Retinal pigment epithelial cell (primary cell): ENCODE measurements at regions not wholly inside any gene's neighbourhood (a gene's known extent, or its start where the extent isn't known, plus 50 kb on each side); places are given as distances from the start of the nearest gene placed in this dataset.

Source experiments
- DNase-seq: peaks from one replicate; pipeline ENCODE4 v3.0.0-alpha.2; 2010; ENCODE audit warnings: low read depth
- H3K4me3 ChIP-seq: 2 replicates; pipeline ENCODE4 v1.5.1; 2011; ENCODE audit warnings: mild to moderate bottlenecking, low read length, control low read depth, moderate library complexity
- TF ChIP-seq, protein P1 (sequence below): conservative IDR thresholded peaks from 2 replicates; pipeline ENCODE4 v1.5.1; 2011; ENCODE audit warnings: low read depth, low read length, control low read depth, inconsistent platforms

DNA sequence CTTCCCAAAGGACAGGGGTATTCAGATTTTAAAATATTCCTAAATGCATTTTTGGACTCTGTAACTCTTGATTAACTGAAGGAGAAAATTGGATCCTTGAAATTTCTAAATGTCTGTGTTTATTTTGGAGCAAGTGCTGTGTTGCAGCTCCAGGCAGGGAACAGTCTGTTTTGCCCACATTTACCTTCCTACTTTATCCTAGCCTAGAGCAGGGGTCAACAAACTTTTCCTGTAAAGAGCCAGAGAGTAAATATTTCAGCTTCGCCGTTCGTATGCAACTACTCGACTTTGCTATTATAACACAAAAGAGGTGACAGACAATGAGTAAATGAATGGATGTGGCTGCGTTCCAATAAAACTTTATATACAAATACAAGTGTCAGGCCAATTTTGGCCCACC, 402.2 kb downstream of the GPATCH2 start:
- H3K4me3 ChIP-seq, result no peak overlapping the region
- DNase-seq, result no peak
- TF ChIP-seq, protein P1, sequence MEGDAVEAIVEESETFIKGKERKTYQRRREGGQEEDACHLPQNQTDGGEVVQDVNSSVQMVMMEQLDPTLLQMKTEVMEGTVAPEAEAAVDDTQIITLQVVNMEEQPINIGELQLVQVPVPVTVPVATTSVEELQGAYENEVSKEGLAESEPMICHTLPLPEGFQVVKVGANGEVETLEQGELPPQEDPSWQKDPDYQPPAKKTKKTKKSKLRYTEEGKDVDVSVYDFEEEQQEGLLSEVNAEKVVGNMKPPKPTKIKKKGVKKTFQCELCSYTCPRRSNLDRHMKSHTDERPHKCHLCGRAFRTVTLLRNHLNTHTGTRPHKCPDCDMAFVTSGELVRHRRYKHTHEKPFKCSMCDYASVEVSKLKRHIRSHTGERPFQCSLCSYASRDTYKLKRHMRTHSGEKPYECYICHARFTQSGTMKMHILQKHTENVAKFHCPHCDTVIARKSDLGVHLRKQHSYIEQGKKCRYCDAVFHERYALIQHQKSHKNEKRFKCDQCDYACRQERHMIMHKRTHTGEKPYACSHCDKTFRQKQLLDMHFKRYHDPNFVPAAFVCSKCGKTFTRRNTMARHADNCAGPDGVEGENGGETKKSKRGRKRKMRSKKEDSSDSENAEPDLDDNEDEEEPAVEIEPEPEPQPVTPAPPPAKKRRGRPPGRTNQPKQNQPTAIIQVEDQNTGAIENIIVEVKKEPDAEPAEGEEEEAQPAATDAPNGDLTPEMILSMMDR, result no peak

DNA sequence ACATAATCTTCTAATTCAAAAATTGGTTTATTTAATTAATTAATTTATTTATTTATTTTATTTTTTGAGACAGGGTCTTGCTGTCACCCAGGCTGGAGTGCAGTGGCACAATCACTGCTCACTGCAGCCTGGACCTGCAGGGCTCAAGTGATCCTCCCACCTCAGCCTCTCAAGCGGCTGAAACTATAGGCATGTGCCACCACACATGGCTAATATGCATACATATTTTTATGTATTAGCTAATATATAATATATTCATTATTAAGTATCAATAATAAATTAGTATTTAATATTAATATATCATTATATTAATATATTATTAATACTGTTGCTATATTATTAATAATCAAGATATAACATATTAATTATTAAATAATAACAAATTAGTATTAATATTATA, 406.7 kb downstream of the GPATCH2 start:
- H3K4me3 ChIP-seq, result no peak overlapping the region
- TF ChIP-seq, protein P1, result no peak
- DNase-seq, result no peak

DNA sequence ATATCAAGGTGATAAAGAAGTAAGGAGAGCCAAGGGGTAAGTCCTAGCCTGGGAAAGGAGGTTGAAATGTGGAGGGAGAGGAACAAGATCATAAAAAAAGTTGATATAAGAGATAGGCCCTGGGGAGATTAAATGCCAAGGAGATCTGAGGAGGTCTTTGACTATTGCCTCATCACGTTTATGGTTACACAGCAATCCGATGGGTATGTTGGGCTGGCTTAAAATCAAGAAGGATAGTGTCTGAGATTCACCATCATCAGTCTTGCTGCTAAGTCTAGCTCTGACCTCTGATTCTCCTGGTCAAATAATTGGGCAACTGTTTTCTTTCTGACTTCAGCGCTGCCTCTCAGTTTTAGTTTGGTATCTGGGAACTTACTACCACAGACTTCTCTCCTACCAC, 416.3 kb downstream of the GPATCH2 start:
- no peak overlapping the region for H3K4me3 ChIP-seq
- DNase-seq, result no peak
- TF ChIP-seq, protein P1, result no peak

DNA sequence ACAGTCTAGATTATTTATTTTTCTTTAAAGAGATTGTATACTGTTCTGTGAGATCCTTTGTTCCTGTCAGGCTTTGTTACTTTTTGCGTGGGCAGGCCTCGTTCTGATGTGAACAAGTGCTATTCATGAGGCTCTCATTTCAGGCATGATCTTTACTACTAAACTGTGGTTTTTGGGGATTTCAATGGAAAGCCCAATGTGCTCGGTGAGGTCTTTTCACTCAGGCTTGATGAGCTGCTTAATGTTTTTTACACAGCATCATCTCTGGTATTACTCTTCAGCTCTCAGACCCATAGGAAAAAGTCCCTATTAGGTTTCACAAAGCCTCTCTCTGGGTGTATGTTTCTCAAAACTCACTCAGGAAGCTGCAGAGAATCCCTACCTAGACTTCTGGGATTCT, 419.4 kb downstream of the GPATCH2 start:
- no peak for DNase-seq
- H3K4me3 ChIP-seq, result no peak overlapping the region
- TF ChIP-seq, protein P1, result no peak

DNA sequence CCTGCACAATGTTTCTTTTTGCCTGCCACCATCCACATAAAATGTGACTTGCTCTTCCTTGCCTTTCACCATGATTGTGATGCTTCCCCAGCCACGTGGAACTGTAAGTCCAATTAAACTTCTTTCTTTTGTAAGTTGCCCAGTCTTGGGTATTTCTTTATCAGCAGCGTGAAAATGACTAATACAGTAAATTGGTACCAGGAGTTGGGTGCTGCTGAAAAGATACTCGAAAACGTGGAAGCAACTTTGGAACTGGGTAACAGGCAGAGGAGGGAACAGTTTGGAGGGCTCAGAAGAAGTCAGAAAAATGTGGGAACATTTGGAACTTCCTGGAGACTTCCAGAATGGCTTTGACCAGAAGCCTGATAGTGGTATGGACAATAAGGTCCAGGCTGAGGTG, 425.3 kb downstream of the GPATCH2 start:
- TF ChIP-seq, protein P1, result no peak
- no peak for DNase-seq
- H3K4me3 ChIP-seq, result no peak overlapping the region

DNA sequence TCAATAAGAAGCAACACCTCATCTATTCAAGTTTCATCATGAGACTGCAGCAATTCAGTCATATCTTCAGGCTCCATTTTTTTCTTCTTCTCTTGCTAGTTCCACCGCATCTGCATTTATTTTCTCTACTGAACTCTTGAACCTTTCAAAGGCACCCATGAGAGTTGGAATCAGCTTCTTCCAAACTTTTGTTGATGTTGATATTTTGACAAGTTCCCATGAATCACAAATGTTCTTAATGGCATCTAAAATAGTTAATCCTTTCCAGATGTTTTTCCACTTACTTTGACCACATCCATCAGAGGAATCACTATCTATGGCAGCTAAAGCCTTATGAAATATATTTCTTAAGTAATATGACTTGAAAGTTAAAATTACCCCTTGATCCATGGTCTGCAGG, 434.3 kb downstream of the GPATCH2 start:
- TF ChIP-seq, protein P1, result no peak
- DNase-seq, result no peak

DNA sequence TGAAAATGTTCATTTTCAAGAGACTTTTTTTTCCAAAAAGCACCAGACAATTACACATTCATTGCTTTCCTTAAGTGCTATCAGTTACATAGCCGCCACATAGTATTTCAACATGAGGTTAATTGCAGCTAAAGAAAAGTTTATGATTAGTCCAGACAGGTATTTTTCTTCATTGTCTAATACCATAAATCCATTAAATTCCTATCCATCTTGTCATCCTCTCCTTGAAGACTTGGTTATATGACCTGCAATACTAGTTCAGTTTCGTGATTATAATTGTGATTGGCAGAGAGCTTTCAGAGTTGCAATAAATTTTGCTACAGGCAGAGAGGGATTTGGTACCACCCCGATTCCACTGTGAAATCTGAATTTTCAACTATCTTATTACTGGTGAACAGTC, 437.7 kb downstream of the GPATCH2 start:
- DNase-seq, result no peak
- TF ChIP-seq, protein P1, result no peak
- H3K4me3 ChIP-seq, result no peak overlapping the region

More for the DNA sequence above, 434.3 kb downstream of the GPATCH2 start:
- no peak overlapping the region for H3K4me3 ChIP-seq
